ENCODE measurements at regions not wholly inside any gene's neighbourhood (a gene's known extent, or its start where the extent isn't known, plus 50 kb on each side); places are given as distances from the start of the nearest gene placed in this dataset.
"Not testable (repeated sequence)": the region's sequence is repeated elsewhere in the genome, so short reads cannot be mapped to it uniquely, and the experiment has no call there.

DNA sequence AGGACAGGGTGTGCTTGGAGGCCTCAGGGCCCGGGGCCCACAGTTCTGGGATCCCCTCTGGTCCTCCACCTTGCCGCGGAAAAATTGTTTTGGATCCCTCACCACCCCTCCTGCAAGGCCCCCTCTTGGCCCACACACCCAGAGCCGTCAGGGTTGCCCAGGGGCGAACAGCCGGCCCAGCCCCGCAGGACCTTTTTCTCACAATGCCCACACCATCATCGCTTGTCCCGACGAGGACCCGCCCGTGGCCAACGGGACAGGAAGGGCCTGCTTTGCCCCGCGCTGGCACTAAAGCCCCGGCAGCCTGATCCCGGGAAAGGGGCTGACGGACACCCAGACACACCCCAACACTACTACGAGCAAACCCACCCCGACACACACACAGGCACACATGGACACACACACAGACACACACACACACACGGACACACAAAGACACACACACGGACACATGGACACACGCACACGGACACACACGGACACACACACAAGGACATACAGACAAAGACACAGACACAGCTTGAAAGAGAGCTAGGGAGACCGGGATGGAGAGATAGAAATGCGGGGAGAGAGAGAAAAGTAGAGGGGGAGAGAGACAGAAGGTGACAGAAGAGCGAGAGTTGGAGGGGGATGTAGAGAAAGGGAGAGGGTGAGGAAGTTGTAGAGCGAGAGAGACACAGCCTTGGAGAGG lies 1493.5 kb upstream of the DEFB115 start:
- no peak for DNase-seq (ENCODE audit: low spot score)

DNA sequence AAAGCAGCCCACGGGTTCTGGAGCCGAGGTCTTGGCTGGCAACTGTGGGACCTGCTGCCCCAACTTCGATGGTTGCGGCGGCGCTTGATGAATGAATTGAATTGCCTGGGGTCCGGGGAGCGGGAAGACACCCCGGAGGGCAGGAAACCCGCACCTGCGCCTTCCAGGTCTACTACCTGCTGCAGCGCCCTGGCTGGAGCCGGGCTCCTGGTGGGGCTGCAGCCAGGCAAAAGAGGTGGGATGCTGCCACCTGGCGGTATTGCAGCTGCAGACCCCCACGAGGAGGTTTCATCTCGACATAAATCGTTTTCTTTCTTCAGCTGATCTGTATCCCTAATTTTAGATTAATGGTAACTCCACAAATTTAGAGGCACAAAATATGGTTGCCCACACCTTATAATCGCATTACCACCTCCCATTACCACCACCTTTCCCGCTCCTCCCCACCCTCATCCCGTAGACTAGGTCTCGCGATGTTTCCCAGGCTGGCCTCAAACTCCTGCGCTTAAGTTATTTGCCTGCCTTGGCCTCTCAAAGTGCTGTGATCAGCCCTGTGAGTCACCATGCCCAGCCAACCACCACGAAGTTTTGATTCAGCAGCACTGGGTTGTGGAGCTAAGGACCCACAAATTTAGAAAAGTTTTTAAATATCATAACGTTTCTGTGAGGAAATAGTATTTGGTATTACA lies 1492.4 kb upstream of the DEFB115 start:
- DNase-seq (ENCODE audit: low spot score), result not testable (repeated sequence)

DNA sequence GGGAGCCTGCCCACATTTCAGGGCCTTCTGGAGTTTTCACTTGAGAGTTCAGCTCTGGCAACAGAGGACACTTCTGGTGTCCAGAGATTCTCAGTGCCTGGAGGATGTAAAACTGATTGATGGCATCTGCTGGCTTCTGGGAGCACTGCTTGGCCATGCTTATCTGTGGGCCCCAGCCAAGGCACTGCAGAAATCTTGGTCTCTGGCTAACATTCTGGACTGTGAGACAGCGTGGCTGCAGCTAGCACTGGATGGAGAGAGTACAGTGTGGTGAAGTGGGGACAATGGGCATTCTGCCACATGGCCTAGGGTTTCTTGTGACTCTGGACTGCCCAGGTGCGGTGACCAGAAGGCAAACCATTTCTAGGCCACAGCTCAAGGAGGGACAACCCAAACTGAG lies 1479.4 kb upstream of the DEFB115 start:
- not testable (repeated sequence) for DNase-seq (ENCODE audit: low spot score)

DNA sequence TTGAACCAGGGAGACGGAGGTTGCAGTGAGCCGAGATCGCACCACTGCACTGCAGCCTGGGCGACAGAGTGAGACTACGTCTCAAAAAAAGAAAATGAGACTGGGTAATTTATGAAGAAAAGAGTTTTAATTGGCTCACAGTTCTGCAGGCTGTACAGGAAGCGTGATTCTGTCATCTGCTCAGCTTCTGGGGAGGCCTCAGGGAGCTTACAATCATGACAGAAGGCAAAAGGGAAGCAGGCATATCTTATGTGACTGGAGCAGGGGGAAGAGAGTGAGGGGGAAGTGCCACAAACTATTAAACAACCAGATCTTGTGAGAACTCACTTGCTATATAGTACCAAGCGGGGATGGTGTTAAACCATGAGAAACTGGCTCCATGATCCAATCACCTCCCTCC lies 1476.2 kb upstream of the DEFB115 start:
- not testable (repeated sequence) for DNase-seq (ENCODE audit: low spot score)

DNA sequence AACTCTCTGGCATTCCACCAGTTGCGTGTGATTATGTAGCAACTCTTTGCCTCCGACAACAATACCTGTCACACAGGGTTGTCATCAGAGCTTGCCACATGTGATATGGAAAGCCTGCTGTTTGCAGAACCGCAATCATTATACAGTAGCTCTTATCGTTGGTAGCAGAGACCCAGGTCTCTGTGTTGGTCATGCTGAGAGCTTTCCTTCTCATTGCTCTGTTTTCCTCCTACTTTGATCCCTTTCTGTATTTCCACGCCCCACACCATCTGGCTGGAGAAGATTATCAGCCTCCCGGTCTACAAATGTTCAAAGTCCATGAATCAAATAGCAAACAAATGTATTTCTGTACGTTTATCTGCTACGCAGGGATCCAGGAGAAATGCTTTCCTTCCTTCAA lies 1475.6 kb upstream of the DEFB115 start:
- DNase-seq (ENCODE audit: low spot score), result not testable (repeated sequence)

DNA sequence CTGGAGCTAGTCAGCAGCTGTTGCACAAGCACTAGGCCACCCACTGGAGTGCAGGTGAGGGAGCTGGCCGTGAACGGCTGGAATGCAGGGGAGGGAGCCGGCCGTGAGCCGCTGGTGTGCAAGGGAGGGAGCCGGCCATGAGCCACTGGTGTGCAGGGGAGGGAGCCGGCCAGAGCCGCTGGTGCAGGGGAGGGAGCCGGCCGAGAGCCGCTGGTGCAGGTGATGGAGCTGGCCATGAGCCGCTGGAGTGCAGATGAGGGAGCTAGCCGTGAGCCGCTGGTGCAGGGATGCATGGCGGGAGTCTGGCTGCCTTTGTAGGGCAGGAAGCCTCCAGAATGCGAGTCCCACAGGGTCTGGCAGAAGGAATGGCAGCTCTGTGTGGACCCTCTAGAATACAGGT lies 1470.0 kb upstream of the DEFB115 start:
- DNase-seq (ENCODE audit: low spot score), result not testable (repeated sequence)

DNA sequence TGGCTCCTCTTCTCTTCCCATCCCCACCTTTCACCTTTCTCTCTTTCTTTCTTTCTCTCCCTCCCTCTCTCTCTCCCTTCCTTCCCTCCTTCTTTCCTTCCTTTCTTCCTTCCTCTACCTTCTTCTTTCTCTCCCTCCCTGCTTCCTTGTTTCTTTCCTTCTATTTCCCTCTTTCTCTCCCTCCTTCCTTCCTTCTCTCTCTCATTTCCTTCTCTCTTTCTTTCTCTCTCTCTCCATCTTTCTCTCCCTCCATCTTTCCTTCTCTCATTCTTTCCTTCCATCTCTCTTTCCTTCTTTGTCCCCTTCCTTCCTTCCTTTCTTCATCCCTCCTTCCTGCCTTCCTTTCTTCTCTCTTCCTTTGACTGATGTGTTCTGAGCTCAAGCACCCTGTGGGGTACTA lies 1467.0 kb upstream of the DEFB115 start:
- no peak for DNase-seq (ENCODE audit: low spot score)

DNA sequence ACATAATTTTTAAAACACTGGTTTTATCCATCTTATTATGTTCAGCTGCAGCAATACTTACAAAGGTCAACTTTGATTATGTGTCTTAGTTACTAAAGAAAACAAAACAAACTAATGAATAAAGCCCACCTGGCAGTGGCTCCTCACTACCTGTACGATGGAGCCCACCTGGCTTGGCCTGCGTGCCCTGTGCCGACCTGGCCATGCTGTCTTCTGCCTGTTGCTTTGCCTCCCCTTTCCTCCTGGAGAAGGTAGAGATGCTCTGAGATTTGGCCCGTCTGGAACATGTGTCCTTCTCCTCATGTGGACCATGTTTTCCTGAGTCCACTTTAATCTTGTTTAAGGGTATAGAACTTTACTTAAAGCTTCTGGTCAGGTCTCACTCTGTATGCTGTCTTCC lies 1426.0 kb upstream of the DEFB115 start:
- not testable (repeated sequence) for DNase-seq (ENCODE audit: low spot score)

DNA sequence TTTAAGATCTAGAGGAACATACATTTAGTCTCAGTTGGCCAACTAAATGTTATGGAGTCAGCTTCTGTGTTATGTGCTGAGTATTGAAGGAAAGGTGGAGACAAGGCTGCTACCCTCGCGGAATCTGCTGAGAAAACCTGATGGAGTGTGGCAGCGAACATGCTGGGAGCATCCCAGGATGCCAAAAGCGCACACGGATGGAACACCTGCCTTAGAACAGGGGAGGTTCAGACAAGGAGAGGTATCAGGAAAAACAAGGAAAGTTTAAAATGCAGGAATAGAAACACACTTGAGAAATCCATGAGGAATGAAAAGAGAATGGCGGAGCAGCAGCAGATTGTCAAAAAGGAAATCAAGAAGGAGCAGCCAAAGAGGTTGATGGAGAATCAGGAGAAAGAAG lies 1389.5 kb upstream of the DEFB115 start:
- DNase-seq (ENCODE audit: low spot score), result not testable (repeated sequence)

DNA sequence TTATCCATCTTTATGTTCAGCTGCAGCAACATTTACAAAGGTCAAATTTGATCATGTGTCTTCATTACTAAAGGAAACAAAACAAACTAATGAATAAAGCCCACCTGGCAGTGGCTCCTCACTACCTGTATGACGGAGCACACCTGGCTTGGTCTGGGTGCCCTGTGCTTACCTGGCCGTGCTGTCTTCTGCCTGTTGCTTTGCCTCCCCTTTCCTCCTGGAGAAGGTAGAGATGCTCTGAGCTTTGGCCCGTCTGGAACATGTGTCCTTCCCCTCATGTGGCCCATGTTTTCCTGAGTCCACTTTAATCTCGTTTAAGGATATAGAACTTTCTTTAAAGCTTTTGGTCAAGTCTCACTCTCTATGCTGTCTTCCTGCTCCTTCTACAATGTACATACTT lies 1388.8 kb upstream of the DEFB115 start:
- not testable (repeated sequence) for DNase-seq (ENCODE audit: low spot score)

DNA sequence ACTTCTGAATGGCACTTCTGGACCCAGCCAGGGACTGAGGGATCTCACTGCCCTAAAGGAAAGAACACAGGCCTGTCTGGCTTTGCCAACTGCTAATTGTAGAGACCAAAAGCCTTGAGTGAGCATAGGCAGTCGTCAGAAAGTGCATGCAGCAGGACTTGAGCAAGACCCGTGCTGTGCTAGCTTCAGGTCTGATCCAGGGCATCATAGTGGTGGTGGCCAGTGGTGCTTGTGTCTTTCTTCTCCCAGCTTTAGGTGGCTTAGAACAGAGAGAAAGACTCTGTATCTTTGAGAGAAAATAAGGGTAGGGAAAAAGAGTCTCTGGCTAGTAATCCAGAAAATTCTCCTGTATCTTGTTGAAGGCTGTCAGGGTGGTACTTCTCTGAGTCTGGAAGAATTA lies 1385.6 kb upstream of the DEFB115 start:
- not testable (repeated sequence) for DNase-seq (ENCODE audit: low spot score)

DNA sequence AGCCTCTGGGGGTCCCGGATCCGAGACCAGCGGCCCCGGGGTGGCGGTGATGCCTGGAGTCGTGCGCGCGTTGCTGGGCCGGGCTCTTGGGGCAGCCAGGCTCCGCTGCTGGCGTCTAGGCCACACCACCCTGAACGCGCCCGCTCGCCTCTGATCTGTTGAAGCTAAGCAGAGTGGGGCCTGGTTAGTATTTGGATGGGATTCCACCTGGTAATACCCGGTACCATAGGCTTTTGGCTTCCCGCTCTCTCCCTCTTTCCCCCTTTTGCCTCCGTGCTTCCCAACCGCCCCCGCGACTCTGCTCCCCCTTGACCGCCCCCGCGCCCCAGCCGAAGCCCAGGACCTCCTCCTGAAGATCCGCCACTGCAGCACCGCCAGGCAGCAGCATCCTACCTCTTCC lies 1383.5 kb upstream of the DEFB115 start:
- DNase-seq (ENCODE audit: low spot score), result no peak

DNA sequence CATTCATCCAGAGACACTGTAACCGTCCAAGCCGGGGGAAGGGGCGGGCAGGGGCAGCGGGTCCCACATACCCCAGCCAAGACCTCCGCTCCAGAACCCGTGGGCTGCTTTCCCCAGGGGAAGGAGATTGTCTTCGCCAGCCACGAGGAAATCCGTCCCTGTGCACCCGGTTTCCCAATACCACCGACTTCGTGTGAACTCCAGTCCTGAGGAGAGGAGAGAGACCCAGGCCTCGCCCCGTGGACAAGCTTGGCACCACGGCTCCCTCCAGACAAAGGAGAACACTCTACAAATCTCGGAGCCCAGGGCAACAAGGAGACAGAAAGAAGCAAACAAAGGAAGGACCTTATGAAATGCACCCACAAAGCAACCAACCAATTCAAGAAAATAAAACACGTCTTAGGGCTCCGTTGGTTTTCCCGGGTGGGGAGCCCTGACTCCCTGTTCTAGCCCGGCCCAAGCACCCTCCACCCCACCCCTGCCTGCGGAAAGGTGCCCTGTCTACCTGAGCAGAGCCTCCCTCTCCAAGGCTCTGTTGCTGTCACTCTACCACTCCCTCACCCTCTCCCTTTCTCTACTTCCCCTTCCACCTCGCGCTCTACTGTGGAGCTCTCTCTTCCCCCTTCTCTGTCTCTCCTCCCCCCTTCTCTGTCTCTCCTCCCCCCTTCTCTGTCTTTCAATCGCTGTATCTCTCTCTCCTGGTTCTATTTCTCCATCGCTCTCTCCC lies 1382.8 kb upstream of the DEFB115 start:
- no peak for DNase-seq (ENCODE audit: low spot score)

DNA sequence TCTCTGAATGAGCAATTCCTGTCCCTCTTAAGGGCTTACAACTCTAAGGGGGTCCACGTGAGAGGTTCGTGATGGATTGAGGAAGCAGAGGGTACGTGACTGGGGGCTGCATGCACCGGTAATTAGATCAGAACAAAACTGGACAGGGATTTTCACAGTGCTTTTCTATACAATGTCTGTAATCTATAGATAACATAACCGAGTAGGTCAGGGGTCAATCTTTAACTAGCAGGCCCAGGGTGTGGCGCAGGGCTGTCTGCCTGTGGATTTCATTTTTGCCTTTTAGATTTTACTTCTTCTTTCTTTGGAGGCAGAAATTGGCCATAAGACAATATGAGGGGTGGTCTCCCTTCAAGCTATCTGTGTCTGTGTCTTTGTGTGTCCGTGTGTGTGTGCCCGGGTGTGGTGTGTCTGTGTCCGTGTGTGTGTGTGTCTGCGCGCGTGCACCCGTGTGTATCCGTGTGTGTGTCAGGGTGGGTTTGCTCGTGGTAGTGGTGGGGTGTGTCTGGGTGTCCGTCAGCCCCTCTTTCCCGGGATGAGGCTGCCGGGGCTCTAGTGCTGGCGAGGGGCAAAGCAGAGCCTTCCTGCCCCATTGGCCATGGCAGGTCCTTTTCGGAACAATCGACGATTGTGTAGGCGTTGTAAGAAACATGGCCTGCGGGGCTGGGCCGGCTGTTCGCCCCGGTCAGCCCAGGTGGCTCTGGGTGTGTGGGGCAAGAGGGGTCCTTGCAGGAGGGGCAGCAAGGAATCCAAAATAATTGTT lies 1382.0 kb upstream of the DEFB115 start:
- not testable (repeated sequence) for DNase-seq (ENCODE audit: low spot score)

DNA sequence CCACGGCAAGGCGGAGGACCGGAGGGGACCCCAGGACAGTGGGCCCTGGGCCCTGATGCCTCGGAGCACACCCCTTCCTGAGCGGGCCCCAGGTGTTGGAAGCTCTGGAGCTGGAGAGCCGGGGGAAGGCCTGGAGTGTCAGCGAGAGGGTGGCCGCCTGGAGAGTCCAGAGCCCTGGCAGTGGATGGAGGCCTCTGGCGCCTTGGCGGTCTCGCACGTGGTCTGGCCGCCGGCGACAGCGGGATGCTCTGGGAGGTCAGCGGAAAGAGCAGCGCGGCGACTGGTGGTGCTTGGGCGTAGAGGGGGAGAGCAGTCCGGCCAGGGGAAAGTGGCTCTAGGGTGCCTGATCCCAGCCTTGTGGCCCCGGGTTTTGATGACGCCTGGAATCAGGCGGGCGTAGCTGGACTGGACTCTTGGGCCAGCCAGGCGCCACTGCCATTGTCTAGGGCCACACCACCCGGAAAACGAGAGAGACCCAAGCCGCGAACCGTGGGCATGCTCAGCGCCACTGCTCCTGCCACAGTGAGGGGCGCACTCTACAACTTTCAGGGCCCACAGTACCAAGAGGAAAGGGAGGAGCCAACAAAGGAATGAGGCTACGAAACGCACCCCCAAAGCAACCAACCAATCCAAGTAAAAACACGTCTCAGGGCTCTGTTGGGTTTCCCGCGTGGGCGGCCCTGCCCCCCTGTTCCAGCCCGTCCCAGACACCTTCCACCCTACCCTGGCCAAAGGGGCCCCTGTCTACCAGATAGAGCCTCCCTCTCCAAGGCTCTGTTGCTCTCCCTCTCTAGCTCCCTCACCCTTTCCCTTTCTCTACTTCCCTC lies 1381.2 kb upstream of the DEFB115 start:
- DNase-seq (ENCODE audit: low spot score), result not testable (repeated sequence)

DNA sequence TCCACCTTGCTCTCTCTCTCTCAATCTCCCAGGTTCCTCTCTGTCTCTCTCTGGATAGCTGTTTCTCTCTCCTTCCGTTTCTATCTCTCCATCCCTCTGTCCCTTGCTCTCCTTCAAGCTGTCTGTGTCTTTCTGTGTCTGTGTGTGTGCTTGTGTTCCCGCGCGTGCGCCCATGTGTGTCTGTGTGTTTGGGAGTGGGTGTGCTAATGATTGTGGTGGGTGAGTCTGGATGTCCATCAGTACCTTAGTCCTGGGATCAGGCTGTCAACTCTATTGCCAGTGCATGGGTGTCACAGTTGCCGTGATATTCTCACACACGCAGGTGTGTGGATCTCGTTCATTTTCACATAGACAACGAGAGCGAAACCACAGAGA lies 1380.6 kb upstream of the DEFB115 start:
- DNase-seq (ENCODE audit: low spot score), result no peak

DNA sequence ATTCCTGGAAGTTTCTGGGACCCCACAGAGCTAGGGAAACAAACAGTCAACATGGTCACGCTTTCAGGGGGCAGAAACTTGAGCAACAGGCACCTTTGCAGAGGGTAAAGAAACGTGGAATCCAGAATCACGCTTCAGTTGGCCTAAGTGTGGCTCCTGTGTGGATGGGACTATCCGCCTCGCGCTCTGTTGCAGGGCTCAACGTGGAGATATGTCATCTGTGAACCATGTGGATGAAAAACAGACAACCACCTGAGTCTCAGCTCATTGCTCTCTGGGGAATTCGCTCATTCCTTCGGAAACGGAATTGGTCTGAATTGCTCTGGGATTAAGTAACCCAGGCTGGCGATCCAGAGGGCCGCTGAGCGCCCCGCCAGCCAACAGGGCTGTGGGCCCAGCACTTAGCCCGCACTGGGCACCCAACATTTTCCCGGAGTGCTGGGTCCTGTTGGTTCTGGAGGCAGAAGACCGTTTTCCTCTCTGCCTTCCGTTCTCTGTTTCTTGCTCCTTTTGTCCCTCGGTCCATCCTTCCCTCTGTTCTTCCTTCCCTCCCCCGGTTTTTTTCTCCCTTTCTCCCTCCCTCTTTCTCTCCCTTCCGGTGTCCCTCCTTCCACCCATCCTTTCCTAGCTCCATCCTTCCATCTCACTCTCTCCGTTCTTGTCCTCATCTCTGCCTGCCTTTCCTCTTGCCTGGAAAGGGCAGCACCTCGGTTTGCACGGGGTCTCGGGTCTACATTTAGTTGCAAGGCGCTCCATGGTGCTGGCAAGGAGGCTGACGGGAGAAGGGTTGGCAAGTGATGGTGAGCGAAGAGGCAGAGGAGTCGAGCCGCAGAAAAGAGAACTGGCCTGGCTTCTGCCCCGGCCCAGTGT lies 1379.8 kb upstream of the DEFB115 start:
- DNase-seq (ENCODE audit: low spot score), result not testable (repeated sequence)

DNA sequence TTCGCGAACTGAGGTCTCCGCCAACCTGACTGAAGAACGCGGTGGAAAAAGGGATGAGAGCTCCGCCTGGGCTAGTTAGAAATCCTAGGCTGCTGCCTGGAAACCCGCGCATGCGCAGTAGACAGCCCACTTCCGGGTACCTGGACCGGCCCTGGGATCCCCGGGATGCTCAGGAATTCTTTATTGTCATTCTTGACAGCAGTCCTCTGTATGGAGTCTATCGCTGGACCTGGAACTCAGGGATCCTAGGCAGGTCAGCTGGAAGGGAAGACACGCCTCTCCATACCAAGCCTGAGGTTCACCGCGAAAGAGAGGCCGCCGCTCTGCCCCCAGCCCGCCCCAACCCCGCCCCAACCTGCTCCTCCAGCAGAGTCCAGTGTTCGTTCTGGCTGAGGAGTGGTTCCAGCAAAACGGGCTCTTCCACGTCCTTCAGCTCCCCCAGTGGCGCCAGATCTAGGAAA lies 1379.2 kb upstream of the DEFB115 start:
- peak; percentile 21 for DNase-seq (ENCODE audit: low spot score)

DNA sequence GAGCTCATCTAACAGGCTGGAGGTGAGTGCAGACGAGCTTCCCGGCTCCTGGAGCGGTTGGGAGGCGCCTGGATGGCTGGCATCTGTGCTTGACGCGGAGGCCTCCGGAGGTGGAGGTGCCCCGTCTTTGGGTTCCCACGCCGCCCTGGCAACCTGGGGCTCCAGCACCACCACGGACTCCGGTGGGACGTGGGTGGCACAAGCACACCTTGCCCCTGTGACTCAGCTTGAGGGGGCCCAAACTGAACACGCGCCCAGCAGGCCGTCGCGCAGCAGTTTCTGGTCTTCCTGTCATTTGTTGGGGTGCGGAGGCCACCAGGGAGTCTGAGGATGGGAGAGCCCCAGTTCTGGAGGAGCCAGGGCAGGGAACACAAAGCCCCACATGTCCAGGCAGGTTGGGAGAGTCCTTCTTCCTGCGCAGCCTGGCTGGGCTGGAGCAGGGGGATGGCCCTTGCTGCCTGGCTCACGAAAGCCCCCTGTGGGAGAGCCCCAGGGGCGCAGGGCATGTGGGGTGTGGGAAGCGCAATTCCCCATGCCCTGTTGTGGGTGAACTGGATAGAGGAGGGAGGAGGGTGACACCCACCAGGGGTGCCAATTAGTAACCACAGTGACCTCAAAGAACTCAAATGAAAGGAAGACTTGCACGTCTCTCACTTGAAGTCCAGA lies 1378.6 kb upstream of the DEFB115 start:
- no peak for DNase-seq (ENCODE audit: low spot score)

DNA sequence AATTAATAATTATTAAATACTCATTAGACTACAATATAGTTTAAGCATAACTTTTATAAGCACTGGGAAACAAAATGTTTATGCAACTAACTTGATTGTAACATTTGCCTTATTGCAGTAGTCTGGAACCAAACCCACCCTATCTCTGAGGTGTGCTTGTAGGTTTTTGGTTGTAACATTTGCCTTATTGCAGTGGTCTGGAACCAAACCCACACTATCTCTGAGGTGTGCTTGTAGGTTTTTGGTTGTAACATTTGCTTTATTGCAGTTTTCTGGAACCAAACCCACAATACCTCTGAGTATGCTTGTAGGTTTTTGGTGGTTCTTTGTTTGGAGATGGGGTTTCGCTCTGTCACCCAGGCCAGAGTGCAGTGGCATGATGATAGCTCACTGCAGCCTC lies 1376.4 kb upstream of the DEFB115 start:
- not testable (repeated sequence) for DNase-seq (ENCODE audit: low spot score)
